HEK293T (cell line): ENCODE measurements at regions not wholly inside any gene's neighbourhood (a gene's known extent, or its start where the extent isn't known, plus 50 kb on each side); places are given as distances from the start of the nearest gene placed in this dataset.

Experiments used
- ARNT ChIP-seq: fragments of 450-650 bp; IDR thresholded peaks from 2 replicates; pipeline ENCODE4 v1.6.1; 2017; ENCODE audit warnings: mild to moderate bottlenecking
- ELF4 ChIP-seq: fragments of 450-650 bp; IDR thresholded peaks from 2 replicates; pipeline ENCODE4 v1.6.1; 2017; ENCODE audit warnings: antibody characterized with exemption
- FOXK2 ChIP-seq: fragments of 450-650 bp; IDR thresholded peaks from 2 replicates; pipeline ENCODE4 v1.6.1; 2016; ENCODE audit warnings: mild to moderate bottlenecking
- HDGF ChIP-seq: fragments of 450-650 bp; IDR thresholded peaks from 2 replicates; pipeline ENCODE4 v1.6.1; 2017; ENCODE audit warnings: antibody characterized with exemption, borderline replicate concordance
- L3MBTL2 ChIP-seq: fragments of 450-650 bp; conservative IDR thresholded peaks from 2 replicates; pipeline ENCODE4 v1.6.1; 2016; ENCODE audit warnings: mild to moderate bottlenecking
- NFRKB ChIP-seq: fragments of 450-650 bp; IDR thresholded peaks from 2 replicates; pipeline ENCODE4 v1.6.1; 2016; ENCODE audit warnings: mild to moderate bottlenecking, moderate library complexity
- PKNOX1 ChIP-seq: fragments of 450-650 bp; IDR thresholded peaks from 2 replicates; pipeline ENCODE4 v1.6.1; 2016
- SP1 ChIP-seq: fragments of 450-650 bp; IDR thresholded peaks from 2 replicates; pipeline ENCODE4 v1.6.1; 2017
- SUZ12 ChIP-seq: fragments of 450-650 bp; IDR thresholded peaks from 2 replicates; pipeline ENCODE4 v1.6.1; 2016; ENCODE audit warnings: mild to moderate bottlenecking
- TARDBP ChIP-seq: fragments of 450-650 bp; IDR thresholded peaks from 2 replicates; pipeline ENCODE4 v1.6.1; 2016
- ZNF384 ChIP-seq: fragments of 450-650 bp; IDR thresholded peaks from 2 replicates; pipeline ENCODE4 v1.6.1; 2016

DNA sequence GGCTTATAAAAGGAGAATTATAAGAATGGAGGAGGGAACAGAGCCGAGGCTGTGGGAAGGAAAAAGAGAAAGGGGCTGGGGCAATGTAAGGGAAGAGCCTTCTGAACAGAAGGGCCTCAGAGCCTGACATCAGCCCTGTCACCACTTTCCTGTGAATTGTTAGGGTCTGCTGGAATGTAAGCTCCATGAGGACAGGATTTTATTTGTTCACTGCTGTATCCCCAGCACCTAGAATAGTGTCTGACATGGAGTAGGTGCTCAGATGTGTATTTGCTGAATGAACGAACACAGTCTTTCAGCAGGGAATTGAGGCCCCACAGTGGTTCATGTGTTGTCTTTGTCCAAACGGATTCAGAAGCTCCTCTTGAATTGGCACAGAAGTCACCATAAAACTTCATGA, 251.5 kb downstream of the OPA1 start:
- no peak for TF ChIP-seq PKNOX1
- no peak for TF ChIP-seq FOXK2
- TF ChIP-seq L3MBTL2, result no peak
- no peak for TF ChIP-seq ELF4
- no peak for TF ChIP-seq SP1
- TF ChIP-seq NFRKB, result no peak
- TF ChIP-seq SUZ12, result no peak
- no peak for TF ChIP-seq ZNF384
- TF ChIP-seq ARNT, result no peak
- no peak for TF ChIP-seq HDGF
- TF ChIP-seq TARDBP, result no peak
